ENCODE measurements at regions not wholly inside any gene's neighbourhood (a gene's known extent, or its start where the extent isn't known, plus 50 kb on each side); places are given as distances from the start of the nearest gene placed in this dataset.

DNA sequence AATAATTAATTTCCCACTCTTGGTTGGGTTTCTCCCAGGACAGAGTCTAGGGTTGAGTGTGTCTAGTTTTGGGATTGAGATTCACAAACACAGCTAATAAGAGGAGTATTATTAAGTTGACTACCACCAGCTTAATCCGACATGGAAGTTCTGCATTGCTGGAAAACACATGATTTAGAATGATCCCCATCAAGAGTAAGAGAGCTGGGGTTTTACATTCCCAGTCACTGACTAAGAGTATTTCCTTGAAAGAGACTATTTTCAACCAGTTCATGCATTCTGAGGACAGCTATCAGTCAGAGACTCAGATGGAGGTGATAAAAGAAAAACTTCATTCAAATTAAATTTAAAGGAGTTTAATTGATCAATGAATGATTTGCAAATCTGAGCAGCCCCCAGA lies 334.6 kb upstream of the LRATD1 start:
- Histone ChIP-seq H3K4me3 (replicated peaks; ENCODE audit: insufficient read depth, low read length) (no peak overlapping the region), H3K27me3 (ENCODE audit: insufficient read depth, poor library complexity, severe bottlenecking) (no peaks in the 10 kb centered on the region), H3K27ac (replicated peaks) (no peak overlapping the region)
- no peak for DNase-seq (ENCODE audit: low read depth in 1 of 2, low spot score in 1 of 2)
- TF ChIP-seq GABPA (IDR thresholded peaks at IDR 0.05; ENCODE audit: low read depth) (no peak), SPI1 (IDR thresholded peaks at IDR 0.05; ENCODE audit: borderline replicate concordance, low read depth) (no peak), POLR2AphosphoS5 (IDR thresholded peaks at IDR 0.05; ENCODE audit: low read depth) (no peak)
- TF ChIP-seq, protein P1, sequence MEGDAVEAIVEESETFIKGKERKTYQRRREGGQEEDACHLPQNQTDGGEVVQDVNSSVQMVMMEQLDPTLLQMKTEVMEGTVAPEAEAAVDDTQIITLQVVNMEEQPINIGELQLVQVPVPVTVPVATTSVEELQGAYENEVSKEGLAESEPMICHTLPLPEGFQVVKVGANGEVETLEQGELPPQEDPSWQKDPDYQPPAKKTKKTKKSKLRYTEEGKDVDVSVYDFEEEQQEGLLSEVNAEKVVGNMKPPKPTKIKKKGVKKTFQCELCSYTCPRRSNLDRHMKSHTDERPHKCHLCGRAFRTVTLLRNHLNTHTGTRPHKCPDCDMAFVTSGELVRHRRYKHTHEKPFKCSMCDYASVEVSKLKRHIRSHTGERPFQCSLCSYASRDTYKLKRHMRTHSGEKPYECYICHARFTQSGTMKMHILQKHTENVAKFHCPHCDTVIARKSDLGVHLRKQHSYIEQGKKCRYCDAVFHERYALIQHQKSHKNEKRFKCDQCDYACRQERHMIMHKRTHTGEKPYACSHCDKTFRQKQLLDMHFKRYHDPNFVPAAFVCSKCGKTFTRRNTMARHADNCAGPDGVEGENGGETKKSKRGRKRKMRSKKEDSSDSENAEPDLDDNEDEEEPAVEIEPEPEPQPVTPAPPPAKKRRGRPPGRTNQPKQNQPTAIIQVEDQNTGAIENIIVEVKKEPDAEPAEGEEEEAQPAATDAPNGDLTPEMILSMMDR (IDR thresholded peaks at IDR 0.05; ENCODE audit: insufficient read depth, low read length): no peak
- TF ChIP-seq, protein P2, sequence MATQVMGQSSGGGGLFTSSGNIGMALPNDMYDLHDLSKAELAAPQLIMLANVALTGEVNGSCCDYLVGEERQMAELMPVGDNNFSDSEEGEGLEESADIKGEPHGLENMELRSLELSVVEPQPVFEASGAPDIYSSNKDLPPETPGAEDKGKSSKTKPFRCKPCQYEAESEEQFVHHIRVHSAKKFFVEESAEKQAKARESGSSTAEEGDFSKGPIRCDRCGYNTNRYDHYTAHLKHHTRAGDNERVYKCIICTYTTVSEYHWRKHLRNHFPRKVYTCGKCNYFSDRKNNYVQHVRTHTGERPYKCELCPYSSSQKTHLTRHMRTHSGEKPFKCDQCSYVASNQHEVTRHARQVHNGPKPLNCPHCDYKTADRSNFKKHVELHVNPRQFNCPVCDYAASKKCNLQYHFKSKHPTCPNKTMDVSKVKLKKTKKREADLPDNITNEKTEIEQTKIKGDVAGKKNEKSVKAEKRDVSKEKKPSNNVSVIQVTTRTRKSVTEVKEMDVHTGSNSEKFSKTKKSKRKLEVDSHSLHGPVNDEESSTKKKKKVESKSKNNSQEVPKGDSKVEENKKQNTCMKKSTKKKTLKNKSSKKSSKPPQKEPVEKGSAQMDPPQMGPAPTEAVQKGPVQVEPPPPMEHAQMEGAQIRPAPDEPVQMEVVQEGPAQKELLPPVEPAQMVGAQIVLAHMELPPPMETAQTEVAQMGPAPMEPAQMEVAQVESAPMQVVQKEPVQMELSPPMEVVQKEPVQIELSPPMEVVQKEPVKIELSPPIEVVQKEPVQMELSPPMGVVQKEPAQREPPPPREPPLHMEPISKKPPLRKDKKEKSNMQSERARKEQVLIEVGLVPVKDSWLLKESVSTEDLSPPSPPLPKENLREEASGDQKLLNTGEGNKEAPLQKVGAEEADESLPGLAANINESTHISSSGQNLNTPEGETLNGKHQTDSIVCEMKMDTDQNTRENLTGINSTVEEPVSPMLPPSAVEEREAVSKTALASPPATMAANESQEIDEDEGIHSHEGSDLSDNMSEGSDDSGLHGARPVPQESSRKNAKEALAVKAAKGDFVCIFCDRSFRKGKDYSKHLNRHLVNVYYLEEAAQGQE (IDR thresholded peaks at IDR 0.05; ENCODE audit: insufficient replicate concordance, low read depth): no peak

DNA sequence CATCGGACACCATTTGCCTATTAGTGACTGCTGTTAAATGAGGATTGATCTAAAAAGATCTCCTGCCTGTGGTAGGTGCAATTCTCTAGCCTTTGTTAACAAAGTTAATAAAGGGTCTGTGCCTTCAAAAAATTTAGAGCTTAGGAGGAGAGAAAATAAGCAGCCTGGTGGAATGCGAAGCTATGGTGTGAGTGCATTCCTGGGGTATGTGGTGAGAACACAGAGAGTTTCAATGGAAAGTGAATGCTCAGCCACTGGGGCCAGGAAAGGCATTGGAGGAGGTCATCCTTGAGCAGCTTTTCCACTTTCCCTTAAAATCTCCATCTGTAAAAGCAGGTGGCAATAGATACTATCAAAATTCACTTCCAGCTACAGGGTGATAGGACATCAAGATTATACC lies 331.2 kb upstream of the LRATD1 start:
- no peak overlapping the region for H3K4me3 ChIP-seq (replicated peaks; ENCODE audit: insufficient read depth, low read length)
- H3K27me3 ChIP-seq (ENCODE audit: insufficient read depth, poor library complexity, severe bottlenecking): no peaks in the 10 kb centered on the region
- H3K27ac ChIP-seq (replicated peaks): no peak overlapping the region
- TF ChIP-seq GABPA (IDR thresholded peaks at IDR 0.05; ENCODE audit: low read depth): no peak
- no peak for TF ChIP-seq POLR2AphosphoS5 (IDR thresholded peaks at IDR 0.05; ENCODE audit: low read depth)
- no peak for TF ChIP-seq SPI1 (IDR thresholded peaks at IDR 0.05; ENCODE audit: borderline replicate concordance, low read depth)
- TF ChIP-seq, protein P1 (IDR thresholded peaks at IDR 0.05; ENCODE audit: insufficient read depth, low read length): no peak
- TF ChIP-seq, protein P2 (IDR thresholded peaks at IDR 0.05; ENCODE audit: insufficient replicate concordance, low read depth): no peak
- DNase-seq (ENCODE audit: low read depth in 1 of 2, low spot score in 1 of 2): no peak

DNA sequence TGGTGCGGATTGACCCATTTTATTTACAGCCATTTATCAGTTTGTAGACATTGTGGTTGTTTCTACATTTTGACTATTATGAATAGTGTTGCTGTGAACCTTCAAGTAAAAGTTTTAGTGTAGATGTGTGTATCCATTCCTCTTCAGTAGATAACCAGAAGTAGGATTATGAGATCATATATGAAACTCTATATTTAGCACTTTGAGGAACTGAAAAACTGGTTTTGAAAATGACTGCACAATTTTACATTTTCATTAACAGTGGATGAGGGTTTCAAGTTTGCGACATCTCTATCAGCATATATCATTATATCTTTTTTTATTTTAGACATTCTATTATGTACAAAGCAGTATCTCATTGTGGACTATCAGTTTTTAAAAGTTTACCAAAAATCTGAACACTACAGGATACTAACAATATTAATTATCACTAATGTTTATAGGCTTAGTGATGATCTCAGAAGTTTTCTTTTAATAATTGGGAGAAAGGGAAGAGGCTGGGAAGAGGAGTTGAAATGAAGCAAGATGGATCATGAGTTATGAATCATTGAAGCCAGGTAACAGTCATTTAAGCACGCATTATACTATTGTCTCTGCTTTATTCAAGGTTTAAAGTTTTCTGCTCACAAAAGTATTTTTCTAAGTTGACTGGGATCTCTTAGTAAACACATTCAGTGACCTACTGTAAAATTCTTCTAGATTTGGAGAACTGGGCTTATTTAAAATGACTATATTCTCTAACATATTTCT lies 329.0 kb upstream of the LRATD1 start:
- Histone ChIP-seq H3K27ac (replicated peaks) (no peak overlapping the region), H3K4me3 (replicated peaks; ENCODE audit: insufficient read depth, low read length) (no peak overlapping the region), H3K27me3 (ENCODE audit: insufficient read depth, poor library complexity, severe bottlenecking) (no peaks in the 10 kb centered on the region)
- DNase-seq (ENCODE audit: low read depth in 1 of 2, low spot score in 1 of 2): peak in 1 of 2 experiments; percentile 28
- TF ChIP-seq POLR2AphosphoS5 (IDR thresholded peaks at IDR 0.05; ENCODE audit: low read depth): no peak
- no peak for TF ChIP-seq SPI1 (IDR thresholded peaks at IDR 0.05; ENCODE audit: borderline replicate concordance, low read depth)
- TF ChIP-seq, protein P1 (IDR thresholded peaks at IDR 0.05; ENCODE audit: insufficient read depth, low read length): no peak
- TF ChIP-seq, protein P2 (IDR thresholded peaks at IDR 0.05; ENCODE audit: insufficient replicate concordance, low read depth): no peak
- TF ChIP-seq GABPA (IDR thresholded peaks at IDR 0.05; ENCODE audit: low read depth): no peak
